ENCODE measurements at regions not wholly inside any gene's neighbourhood (a gene's known extent, or its start where the extent isn't known, plus 50 kb on each side); places are given as distances from the start of the nearest gene placed in this dataset.

GRCh38 chr1:102252731-102253505, 256.2 kb upstream of the OLFM3 start:
- Histone ChIP-seq H3F3A (replicated peaks; ENCODE audit: insufficient read depth) (no peaks in the 10 kb centered on the region), H3K4me3 (ENCODE audit: low read depth in 2 of 2, low read length in 1 of 2) (no peak overlapping the region), H3K9me3 (no peaks in the 10 kb centered on the region), H3K36me3 (replicated peaks in 1 of 2; ENCODE audit: control insufficient read depth in 1 of 2, insufficient read depth in 2 of 2, low read length in 1 of 2) (no peaks in the 10 kb centered on the region), H3K79me2 (ENCODE audit: insufficient read depth) (no peaks in the 10 kb centered on the region), H3K4me2 (no peak overlapping the region), H3K4me1 (ENCODE audit: control insufficient read depth in 1 of 2, insufficient read depth in 2 of 2, low read depth in 1 of 2, low read length in 1 of 2) (no peaks in the 10 kb centered on the region), H4K20me1 (ENCODE audit: insufficient read depth) (no peaks in the 10 kb centered on the region), H2AFZ (ENCODE audit: low read depth) (no peak overlapping the region), H3K9ac (no peak overlapping the region), H3K9me2 (no peaks in the 10 kb centered on the region), H3K27me3 (ENCODE audit: insufficient read depth) (no peaks in the 10 kb centered on the region), H3K27ac (ENCODE audit: low read depth in 2 of 2, low read length in 1 of 2) (peak overlapping the region in 1 of 2 experiments; percentile 20; a peak in 2 of 4 replicates)
- ChIA-PET CTCF (interaction anchor here (0.6 to 1.0 kb wide), 2 partner anchors 9 to 719 kb away, joined by 3 to 4 read pairs; no protein-coding TSS in a partner anchor), POLR2A (no interaction called here)
- WGBS (ENCODE audit: low lambda C conversion rate): 46% methylated on average over 4 of the region's 4 CpGs
- no peak for DNase-seq
- TF ChIP-seq EP300 (IDR thresholded peaks at IDR 0.05; ENCODE audit: borderline replicate concordance in 1 of 2, low read depth in 1 of 2, low read length in 1 of 2): no peak
- no peak for TF ChIP-seq CHD2 (IDR thresholded peaks at IDR 0.05; ENCODE audit: low read length, partially characterized antibody)
- TF ChIP-seq RAD21 (IDR thresholded peaks at IDR 0.05; ENCODE audit: low read length): no peak
- TF ChIP-seq TAF1 (IDR thresholded peaks at IDR 0.05; ENCODE audit: borderline replicate concordance, low read depth, low read length): no peak
- no peak for TF ChIP-seq ELF1 (IDR thresholded peaks at IDR 0.05)
- TF ChIP-seq, protein P1, sequence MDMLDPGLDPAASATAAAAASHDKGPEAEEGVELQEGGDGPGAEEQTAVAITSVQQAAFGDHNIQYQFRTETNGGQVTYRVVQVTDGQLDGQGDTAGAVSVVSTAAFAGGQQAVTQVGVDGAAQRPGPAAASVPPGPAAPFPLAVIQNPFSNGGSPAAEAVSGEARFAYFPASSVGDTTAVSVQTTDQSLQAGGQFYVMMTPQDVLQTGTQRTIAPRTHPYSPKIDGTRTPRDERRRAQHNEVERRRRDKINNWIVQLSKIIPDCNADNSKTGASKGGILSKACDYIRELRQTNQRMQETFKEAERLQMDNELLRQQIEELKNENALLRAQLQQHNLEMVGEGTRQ (IDR thresholded peaks at IDR 0.05; ENCODE audit: borderline replicate concordance, low read depth, low read length): no peak
- TF ChIP-seq, protein P2, sequence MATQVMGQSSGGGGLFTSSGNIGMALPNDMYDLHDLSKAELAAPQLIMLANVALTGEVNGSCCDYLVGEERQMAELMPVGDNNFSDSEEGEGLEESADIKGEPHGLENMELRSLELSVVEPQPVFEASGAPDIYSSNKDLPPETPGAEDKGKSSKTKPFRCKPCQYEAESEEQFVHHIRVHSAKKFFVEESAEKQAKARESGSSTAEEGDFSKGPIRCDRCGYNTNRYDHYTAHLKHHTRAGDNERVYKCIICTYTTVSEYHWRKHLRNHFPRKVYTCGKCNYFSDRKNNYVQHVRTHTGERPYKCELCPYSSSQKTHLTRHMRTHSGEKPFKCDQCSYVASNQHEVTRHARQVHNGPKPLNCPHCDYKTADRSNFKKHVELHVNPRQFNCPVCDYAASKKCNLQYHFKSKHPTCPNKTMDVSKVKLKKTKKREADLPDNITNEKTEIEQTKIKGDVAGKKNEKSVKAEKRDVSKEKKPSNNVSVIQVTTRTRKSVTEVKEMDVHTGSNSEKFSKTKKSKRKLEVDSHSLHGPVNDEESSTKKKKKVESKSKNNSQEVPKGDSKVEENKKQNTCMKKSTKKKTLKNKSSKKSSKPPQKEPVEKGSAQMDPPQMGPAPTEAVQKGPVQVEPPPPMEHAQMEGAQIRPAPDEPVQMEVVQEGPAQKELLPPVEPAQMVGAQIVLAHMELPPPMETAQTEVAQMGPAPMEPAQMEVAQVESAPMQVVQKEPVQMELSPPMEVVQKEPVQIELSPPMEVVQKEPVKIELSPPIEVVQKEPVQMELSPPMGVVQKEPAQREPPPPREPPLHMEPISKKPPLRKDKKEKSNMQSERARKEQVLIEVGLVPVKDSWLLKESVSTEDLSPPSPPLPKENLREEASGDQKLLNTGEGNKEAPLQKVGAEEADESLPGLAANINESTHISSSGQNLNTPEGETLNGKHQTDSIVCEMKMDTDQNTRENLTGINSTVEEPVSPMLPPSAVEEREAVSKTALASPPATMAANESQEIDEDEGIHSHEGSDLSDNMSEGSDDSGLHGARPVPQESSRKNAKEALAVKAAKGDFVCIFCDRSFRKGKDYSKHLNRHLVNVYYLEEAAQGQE (IDR thresholded peaks at IDR 0.05; ENCODE audit: low read depth, low read length): no peak
- no peak for TF ChIP-seq FOXM1 (IDR thresholded peaks at IDR 0.05; ENCODE audit: low read depth)
- no peak for TF ChIP-seq SMC3 (IDR thresholded peaks at IDR 0.05; ENCODE audit: low read depth, low read length)
- no peak for TF ChIP-seq MAX (IDR thresholded peaks at IDR 0.05; ENCODE audit: low read depth)
- TF ChIP-seq FOSL2 (IDR thresholded peaks at IDR 0.05; ENCODE audit: borderline replicate concordance, low read depth): no peak
- no peak for TF ChIP-seq ZBTB33 (IDR thresholded peaks at IDR 0.05; ENCODE audit: borderline replicate concordance, low read depth)
- TF ChIP-seq JUND (IDR thresholded peaks at IDR 0.05): no peak
